MM.1S (cell line): ENCODE measurements at regions not wholly inside any gene's neighbourhood (a gene's known extent, or its start where the extent isn't known, plus 50 kb on each side); places are given as distances from the start of the nearest gene placed in this dataset.

ENCODE experiments used
- DNase-seq: peaks from one replicate; pipeline ENCODE4 v3.0.0-alpha.2; 2015
- H2AFZ ChIP-seq: fragments of 300-600 bp; sonication (generic); 2 replicates; pipeline ENCODE4 v1.6.0; 2016; ENCODE audit warnings: antibody characterized with exemption, low read length
- H3F3A ChIP-seq: fragments of 300-600 bp; sonication (generic); 2 replicates; pipeline ENCODE4 v1.6.1; 2016; ENCODE audit warnings: mild to moderate bottlenecking, antibody characterized with exemption, low read length, moderate library complexity, mixed read lengths; ENCODE audit not compliant: insufficient read depth
- H3K27ac ChIP-seq: fragments of 300-600 bp; sonication (generic); 2 replicates; pipeline ENCODE4 v1.5.1; 2016; ENCODE audit warnings: mild to moderate bottlenecking, low read length
- H3K27me3 ChIP-seq: fragments of 300-600 bp; sonication (generic); replicated peaks from 2 replicates; pipeline ENCODE4 v1.6.0; 2016; ENCODE audit warnings: low read length; ENCODE audit not compliant: insufficient read depth
- H3K36me3 ChIP-seq: fragments of 300-600 bp; sonication (generic); replicated peaks from 2 replicates; pipeline ENCODE4 v1.6.1; 2016; ENCODE audit warnings: mild to moderate bottlenecking, low read length, mixed read lengths; ENCODE audit not compliant: insufficient read depth
- H3K4me1 ChIP-seq: fragments of 300-600 bp; sonication (generic); 2 replicates; pipeline ENCODE4 v1.6.1; 2016; ENCODE audit warnings: low read length, mixed read lengths
- H3K4me2 ChIP-seq: fragments of 300-600 bp; sonication (generic); 2 replicates; pipeline ENCODE4 v1.6.0; 2016; ENCODE audit warnings: low read depth, low read length
- H3K4me3 ChIP-seq: fragments of 300-600 bp; sonication (generic); 2 replicates; pipeline ENCODE4 v1.5.1; 2016; ENCODE audit warnings: low read length, mixed read lengths
- H3K79me2 ChIP-seq: fragments of 300-600 bp; sonication (generic); 2 replicates; pipeline ENCODE4 v1.6.1; 2016; ENCODE audit warnings: mixed run types, low read length, mixed read lengths
- H3K9ac ChIP-seq: fragments of 300-600 bp; sonication (generic); 2 replicates; pipeline ENCODE4 v1.6.1; 2016; ENCODE audit warnings: low read length, mixed read lengths
- H3K9me2 ChIP-seq: fragments of 300-600 bp; sonication (generic); replicated peaks from 2 replicates; pipeline ENCODE4 v1.6.1; 2016; ENCODE audit warnings: mild to moderate bottlenecking, low read length, mixed read lengths; ENCODE audit not compliant: insufficient read depth
- H3K9me3 ChIP-seq: fragments of 300-600 bp; sonication (generic); replicated peaks from 2 replicates; pipeline ENCODE4 v1.6.1; 2016; ENCODE audit warnings: mild to moderate bottlenecking, low read length, mixed read lengths; ENCODE audit not compliant: insufficient read depth
- H4K20me1 ChIP-seq: fragments of 300-600 bp; sonication (generic); 2 replicates; pipeline ENCODE4 v1.6.1; 2016; ENCODE audit warnings: mild to moderate bottlenecking, low read length, moderate library complexity, mixed read lengths; ENCODE audit not compliant: insufficient read depth
- EZH2 ChIP-seq: fragments of 300-600 bp; sonication (generic); optimal IDR thresholded peaks from 2 replicates; pipeline ENCODE3; 2017; ENCODE audit warnings: low read depth, mild to moderate bottlenecking, antibody characterized with exemption, low read length, mixed read lengths
- EZH2phosphoT487 ChIP-seq: fragments of 300-600 bp; sonication (generic); IDR thresholded peaks from 2 replicates; pipeline ENCODE4 v1.6.1; 2018; ENCODE audit warnings: antibody characterized with exemption, low read length
- TF ChIP-seq, protein P1 (sequence below): fragments of 300-600 bp; sonication (generic); IDR thresholded peaks from 2 replicates; pipeline ENCODE4 v1.5.1; 2016; ENCODE audit warnings: antibody characterized with exemption, low read length, mixed read lengths

DNA sequence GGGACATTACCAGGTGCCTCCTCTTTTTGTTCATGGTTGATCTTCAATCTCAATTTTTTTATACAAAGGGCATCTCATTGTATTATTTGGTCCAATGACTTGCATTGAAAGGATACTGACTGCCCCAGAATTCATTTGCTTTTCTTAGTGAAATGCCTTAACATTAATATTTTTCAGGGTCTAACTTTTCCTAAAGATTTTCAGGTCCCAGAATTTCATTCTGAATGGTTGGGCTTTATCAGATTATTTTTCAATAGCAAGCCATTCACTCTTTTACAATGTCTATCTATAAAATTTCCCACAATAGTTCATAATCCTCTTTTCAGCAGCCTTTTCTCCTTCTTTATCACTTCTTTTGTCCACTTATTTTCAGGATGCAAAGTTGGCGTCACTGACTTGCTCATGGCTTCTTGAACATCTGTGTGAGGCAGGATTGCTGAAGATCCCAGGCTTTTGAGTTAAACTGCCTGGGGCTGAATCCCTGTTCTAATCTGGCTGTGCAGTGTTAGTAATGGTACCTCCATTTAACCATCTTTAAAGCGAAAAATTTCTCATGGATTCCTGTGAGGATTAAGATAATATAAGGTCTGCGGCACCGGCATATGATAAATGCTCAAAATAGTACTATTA, 131.7 kb upstream of the HDAC9 start:
- Histone ChIP-seq H4K20me1 (no peaks in the 10 kb centered on the region), H3K79me2 (no peaks in the 10 kb centered on the region), H3K4me1 (peaks cover 5% of the 10 kb centered on the region; the same call in 1 of the 2 replicates), H3K9me2 (no peaks in the 10 kb centered on the region), H3K4me3 (no peak overlapping the region), H3K36me3 (no peaks in the 10 kb centered on the region), H2AFZ (no peak overlapping the region), H3K4me2 (no peak overlapping the region), H3K9me3 (no peaks in the 10 kb centered on the region), H3K9ac (no peak overlapping the region), H3K27ac (no peak overlapping the region), H3F3A (peaks cover 5% of the 10 kb centered on the region; the same call in 1 of the 2 replicates), H3K27me3 (no peaks in the 10 kb centered on the region)
- TF ChIP-seq EZH2phosphoT487, result no peak
- TF ChIP-seq EZH2, result no peak
- TF ChIP-seq, protein P1, sequence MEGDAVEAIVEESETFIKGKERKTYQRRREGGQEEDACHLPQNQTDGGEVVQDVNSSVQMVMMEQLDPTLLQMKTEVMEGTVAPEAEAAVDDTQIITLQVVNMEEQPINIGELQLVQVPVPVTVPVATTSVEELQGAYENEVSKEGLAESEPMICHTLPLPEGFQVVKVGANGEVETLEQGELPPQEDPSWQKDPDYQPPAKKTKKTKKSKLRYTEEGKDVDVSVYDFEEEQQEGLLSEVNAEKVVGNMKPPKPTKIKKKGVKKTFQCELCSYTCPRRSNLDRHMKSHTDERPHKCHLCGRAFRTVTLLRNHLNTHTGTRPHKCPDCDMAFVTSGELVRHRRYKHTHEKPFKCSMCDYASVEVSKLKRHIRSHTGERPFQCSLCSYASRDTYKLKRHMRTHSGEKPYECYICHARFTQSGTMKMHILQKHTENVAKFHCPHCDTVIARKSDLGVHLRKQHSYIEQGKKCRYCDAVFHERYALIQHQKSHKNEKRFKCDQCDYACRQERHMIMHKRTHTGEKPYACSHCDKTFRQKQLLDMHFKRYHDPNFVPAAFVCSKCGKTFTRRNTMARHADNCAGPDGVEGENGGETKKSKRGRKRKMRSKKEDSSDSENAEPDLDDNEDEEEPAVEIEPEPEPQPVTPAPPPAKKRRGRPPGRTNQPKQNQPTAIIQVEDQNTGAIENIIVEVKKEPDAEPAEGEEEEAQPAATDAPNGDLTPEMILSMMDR, result no peak
- no peak for DNase-seq

DNA sequence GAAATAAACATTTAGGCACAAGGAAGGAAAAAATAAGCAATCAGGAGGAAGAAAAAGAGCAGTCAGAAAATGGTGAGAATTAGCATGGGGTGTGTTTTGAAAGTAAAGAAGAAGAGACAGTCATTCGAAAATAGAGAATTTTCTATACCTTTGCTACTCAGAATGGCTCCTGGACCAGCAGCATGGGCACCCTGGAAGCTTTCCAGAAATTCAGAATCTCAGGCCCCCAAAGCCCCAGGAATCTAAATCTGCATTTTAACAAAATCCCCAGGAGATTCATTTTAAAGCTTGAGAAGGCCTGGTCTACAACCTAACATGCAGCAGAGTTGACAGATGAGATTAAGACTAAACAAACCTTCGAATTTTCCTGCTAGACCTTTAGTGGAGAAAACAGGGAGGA, 131.2 kb upstream of the HDAC9 start:
- Histone ChIP-seq H3K79me2 (no peaks in the 10 kb centered on the region), H2AFZ (no peak overlapping the region), H3K4me1 (peaks cover 5% of the 10 kb centered on the region; the same call in 1 of the 2 replicates), H3F3A (peaks cover 5% of the 10 kb centered on the region; the same call in 1 of the 2 replicates), H3K36me3 (no peaks in the 10 kb centered on the region), H3K27ac (no peak overlapping the region), H3K9me3 (no peaks in the 10 kb centered on the region), H3K9ac (no peak overlapping the region), H3K27me3 (no peaks in the 10 kb centered on the region), H4K20me1 (no peaks in the 10 kb centered on the region), H3K4me2 (no peak overlapping the region), H3K9me2 (no peaks in the 10 kb centered on the region), H3K4me3 (no peak overlapping the region)
- DNase-seq, result no peak
- no peak for TF ChIP-seq EZH2
- no peak for TF ChIP-seq EZH2phosphoT487

DNA sequence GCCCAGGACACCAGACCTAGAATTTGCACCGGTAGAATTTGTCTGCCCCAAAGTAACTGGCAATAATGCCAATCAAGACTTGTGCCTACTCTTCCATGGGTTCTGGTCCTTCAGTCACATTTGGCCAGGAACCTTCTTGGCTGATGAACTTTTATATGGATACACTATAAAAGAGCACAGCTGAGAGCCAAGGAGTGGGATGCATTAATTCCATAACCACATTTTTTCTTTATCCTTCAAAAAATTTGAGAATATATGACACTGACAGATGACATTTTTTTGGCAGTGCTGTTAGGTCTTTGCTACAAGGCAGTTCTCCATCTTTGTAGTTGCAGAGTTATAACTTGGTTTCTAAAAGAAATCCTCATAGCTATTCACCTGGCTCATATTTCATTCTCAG, 129.2 kb upstream of the HDAC9 start:
- no peak overlapping the region for H2AFZ ChIP-seq
- no peaks in the 10 kb centered on the region for H3F3A ChIP-seq
- TF ChIP-seq, protein P1, result no peak
- TF ChIP-seq EZH2phosphoT487 (no peak), EZH2 (no peak)

DNA sequence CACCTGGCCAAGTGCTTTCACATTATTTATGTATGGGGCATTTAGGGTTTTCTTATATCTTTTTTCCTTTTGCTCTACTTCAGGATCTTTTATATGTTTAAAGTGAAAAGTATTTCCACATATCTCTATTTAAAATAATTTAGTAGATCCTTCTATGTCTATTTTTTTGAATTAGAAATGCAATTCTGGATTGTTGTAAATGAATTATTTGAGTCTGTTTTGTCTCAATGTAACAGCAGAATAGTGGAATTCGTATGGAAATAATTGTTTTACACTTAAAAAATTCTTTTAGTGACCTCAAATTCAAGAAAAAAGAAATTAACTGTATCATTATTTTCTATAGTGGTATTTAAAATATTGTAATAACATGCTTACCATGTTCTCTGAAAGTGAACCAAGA, 126.5 kb upstream of the HDAC9 start:
- no peaks in the 10 kb centered on the region for H3F3A ChIP-seq
- TF ChIP-seq EZH2phosphoT487 (no peak), EZH2 (no peak)
- TF ChIP-seq, protein P1, result no peak
- H3K4me3 ChIP-seq, result no peak overlapping the region
- H3K27ac ChIP-seq, result no peak overlapping the region
- no peak overlapping the region for H2AFZ ChIP-seq
- no peak overlapping the region for H3K9ac ChIP-seq
- no peaks in the 10 kb centered on the region for H3K9me3 ChIP-seq
- H3K36me3 ChIP-seq, result no peaks in the 10 kb centered on the region
- H3K79me2 ChIP-seq, result no peaks in the 10 kb centered on the region
- DNase-seq, result no peak
- H3K4me1 ChIP-seq, result no peaks in the 10 kb centered on the region
- H3K27me3 ChIP-seq, result no peaks in the 10 kb centered on the region
- no peaks in the 10 kb centered on the region for H3K9me2 ChIP-seq
- H3K4me2 ChIP-seq, result no peak overlapping the region
- no peaks in the 10 kb centered on the region for H4K20me1 ChIP-seq

More for the DNA sequence above, 129.2 kb upstream of the HDAC9 start:
- Histone ChIP-seq H3K27me3 (no peaks in the 10 kb centered on the region), H4K20me1 (no peaks in the 10 kb centered on the region), H3K4me1 (no peaks in the 10 kb centered on the region), H3K9ac (no peak overlapping the region), H3K79me2 (no peaks in the 10 kb centered on the region), H3K9me3 (no peaks in the 10 kb centered on the region), H3K36me3 (no peaks in the 10 kb centered on the region), H3K4me2 (no peak overlapping the region), H3K9me2 (no peaks in the 10 kb centered on the region), H3K27ac (no peak overlapping the region), H3K4me3 (no peak overlapping the region)
- no peak for DNase-seq
